Cardiac muscle cell (in vitro differentiated cells and primary cell): ENCODE measurements at regions not wholly inside any gene's neighbourhood (a gene's known extent, or its start where the extent isn't known, plus 50 kb on each side); places are given as distances from the start of the nearest gene placed in this dataset.
A peak's percentile ranks its signal among the peaks of the same experiment; 100 is the strongest.

Experiments used
- DNase-seq, 2 donors: peaks; one replicate each; pipeline versions ENCODE4 v3.0.0 to v3.0.0-alpha.2; 2010 to 2017; ENCODE audit warnings: low read depth in 1 of 2, low spot score in 1 of 2
- H3K27ac ChIP-seq: fragments of 200-600 bp; sonication (generic); 2 replicates; pipeline ENCODE4 v1.5.1; 2016
- H3K27me3 ChIP-seq: fragments of 200-600 bp; sonication (generic); 2 replicates; pipeline ENCODE4 v1.6.0; 2016; ENCODE audit warnings: control low read depth
- H3K36me3 ChIP-seq: fragments of 200-600 bp; sonication (generic); 2 replicates; pipeline ENCODE4 v1.5.1; 2016; ENCODE audit warnings: control low read depth
- H3K4me1 ChIP-seq: fragments of 200-600 bp; sonication (generic); 2 replicates; pipeline ENCODE4 v1.8.1; 2017; ENCODE audit warnings: low read depth, mild to moderate bottlenecking, mixed run types
- H3K4me3 ChIP-seq: fragments of 200-600 bp; sonication (generic); 2 replicates; pipeline ENCODE4 v1.5.1; 2016; ENCODE audit warnings: mild to moderate bottlenecking
- H3K9me3 ChIP-seq: fragments of 200-600 bp; sonication (generic); 2 replicates; pipeline ENCODE4 v1.5.1; 2017; ENCODE audit warnings: low read depth, mild to moderate bottlenecking, control low read depth
- TF ChIP-seq, protein P1 (sequence below): IDR thresholded peaks from 2 replicates; pipeline ENCODE4 v1.5.1; 2012; ENCODE audit warnings: low read depth, mild to moderate bottlenecking, low read length

DNA sequence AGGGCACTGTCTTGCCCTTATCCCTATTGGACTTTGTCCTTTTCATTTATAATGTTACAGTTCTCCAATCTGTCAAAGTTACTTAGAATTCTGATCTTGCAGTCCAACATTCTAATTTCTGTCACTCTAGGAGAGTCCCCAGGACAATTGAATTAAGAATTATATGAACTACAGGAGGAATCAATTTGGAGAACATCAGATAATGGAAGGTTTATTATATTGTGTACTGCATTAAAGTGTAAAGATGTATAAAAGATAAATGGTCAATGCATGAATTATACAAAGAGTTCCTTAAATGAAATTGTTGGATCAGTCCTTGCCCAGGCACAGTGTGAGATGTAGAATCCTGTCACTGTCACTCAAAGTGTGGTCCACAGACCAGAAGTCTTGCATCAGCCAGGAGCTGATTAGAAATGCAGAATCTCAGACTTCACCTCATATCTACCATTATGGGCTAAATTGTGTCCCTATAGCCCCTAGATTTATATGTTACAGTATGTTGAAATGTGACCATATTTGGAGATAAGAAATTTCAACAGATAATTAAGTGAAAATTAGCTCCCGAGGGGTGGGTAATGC is 145.5 kb downstream of the BTBD3 start:
- Histone ChIP-seq H3K27ac (no peak overlapping the region), H3K9me3 (no peaks in the 10 kb centered on the region), H3K4me3 (no peak overlapping the region), H3K4me1 (peaks cover 4% of the 10 kb centered on the region), H3K27me3 (no peaks in the 10 kb centered on the region), H3K36me3 (no peaks in the 10 kb centered on the region)
- TF ChIP-seq, protein P1, sequence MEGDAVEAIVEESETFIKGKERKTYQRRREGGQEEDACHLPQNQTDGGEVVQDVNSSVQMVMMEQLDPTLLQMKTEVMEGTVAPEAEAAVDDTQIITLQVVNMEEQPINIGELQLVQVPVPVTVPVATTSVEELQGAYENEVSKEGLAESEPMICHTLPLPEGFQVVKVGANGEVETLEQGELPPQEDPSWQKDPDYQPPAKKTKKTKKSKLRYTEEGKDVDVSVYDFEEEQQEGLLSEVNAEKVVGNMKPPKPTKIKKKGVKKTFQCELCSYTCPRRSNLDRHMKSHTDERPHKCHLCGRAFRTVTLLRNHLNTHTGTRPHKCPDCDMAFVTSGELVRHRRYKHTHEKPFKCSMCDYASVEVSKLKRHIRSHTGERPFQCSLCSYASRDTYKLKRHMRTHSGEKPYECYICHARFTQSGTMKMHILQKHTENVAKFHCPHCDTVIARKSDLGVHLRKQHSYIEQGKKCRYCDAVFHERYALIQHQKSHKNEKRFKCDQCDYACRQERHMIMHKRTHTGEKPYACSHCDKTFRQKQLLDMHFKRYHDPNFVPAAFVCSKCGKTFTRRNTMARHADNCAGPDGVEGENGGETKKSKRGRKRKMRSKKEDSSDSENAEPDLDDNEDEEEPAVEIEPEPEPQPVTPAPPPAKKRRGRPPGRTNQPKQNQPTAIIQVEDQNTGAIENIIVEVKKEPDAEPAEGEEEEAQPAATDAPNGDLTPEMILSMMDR = no peak
- no peak for DNase-seq

DNA sequence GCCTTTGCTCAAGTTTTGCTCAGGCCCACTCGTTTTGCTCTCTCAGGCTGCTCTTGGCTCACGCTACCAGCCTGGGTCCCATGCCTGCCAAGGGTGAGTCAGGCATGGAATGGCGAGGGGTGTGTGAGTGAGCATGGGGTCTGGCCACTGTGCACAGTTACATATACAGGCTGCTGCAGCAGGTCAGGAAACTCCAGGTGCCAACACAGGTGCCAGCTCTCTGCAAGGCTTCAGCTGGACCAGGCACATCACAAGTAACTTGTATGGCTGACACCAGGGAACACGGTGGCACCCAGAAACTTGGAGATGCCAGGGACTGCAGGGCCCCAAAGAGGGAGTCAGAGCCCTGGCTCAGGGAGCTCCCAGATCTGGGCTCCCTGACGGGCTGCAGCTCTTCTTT is 146.8 kb downstream of the BTBD3 start:
- no peak overlapping the region for H3K27ac ChIP-seq
- no peaks in the 10 kb centered on the region for H3K27me3 ChIP-seq
- TF ChIP-seq, protein P1 = no peak
- no peak overlapping the region for H3K4me3 ChIP-seq
- H3K9me3 ChIP-seq = no peaks in the 10 kb centered on the region
- no peaks in the 10 kb centered on the region for H3K36me3 ChIP-seq
- DNase-seq = no peak
- peaks cover 10% of the 10 kb centered on the region for H3K4me1 ChIP-seq

DNA sequence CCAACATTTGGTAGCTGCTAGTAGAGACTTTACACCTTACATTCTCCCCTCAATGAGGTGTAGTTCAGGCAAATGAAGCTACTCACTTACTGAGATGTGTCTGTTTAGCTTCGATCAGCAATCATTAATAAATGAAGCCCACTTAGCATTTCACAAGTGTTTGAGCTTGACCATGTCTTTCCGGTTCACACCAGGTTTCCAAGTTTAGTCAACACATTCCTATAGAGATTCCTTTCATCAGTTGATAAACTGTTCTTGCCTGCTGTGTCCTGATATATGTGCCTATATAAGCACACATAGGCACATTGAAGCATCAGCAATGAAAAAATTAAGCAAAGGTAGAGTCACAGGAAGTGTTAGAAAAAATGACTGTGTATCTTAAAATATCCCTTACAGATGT is 150.0 kb downstream of the BTBD3 start:
- Histone ChIP-seq H3K9me3 (no peaks in the 10 kb centered on the region), H3K4me1 (peaks cover 10% of the 10 kb centered on the region), H3K27me3 (no peaks in the 10 kb centered on the region), H3K4me3 (no peak overlapping the region), H3K36me3 (no peaks in the 10 kb centered on the region), H3K27ac (peak overlapping the region; percentile 65)
- DNase-seq = peak in 1 of 2 donors; percentile 63
- TF ChIP-seq, protein P1 = no peak

DNA sequence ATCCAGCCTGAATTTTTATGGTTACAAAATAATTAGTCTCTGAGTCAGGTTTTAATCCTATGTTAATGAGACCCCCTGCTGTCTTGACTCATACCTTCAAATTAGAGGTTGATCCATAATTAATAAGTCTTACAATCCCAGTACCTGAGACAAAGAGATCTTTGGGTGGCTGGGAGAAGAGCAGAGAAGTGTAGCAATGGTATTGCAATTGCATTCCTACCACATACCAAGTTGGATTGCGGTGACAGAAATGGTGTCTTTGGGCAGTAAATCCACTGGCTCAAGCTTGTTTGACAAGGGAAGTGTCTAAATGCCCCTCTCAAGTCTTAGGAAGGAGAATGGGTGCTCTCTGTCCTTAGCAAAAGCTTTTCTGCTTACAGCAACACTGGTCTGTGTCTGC is 150.4 kb downstream of the BTBD3 start:
- Histone ChIP-seq H3K4me1 (peaks cover 10% of the 10 kb centered on the region), H3K27ac (peak overlapping the region; percentile 65), H3K27me3 (no peaks in the 10 kb centered on the region), H3K9me3 (no peaks in the 10 kb centered on the region), H3K4me3 (no peak overlapping the region), H3K36me3 (no peaks in the 10 kb centered on the region)
- DNase-seq = peak in 1 of 2 donors; percentile 44
- TF ChIP-seq, protein P1 = no peak

DNA sequence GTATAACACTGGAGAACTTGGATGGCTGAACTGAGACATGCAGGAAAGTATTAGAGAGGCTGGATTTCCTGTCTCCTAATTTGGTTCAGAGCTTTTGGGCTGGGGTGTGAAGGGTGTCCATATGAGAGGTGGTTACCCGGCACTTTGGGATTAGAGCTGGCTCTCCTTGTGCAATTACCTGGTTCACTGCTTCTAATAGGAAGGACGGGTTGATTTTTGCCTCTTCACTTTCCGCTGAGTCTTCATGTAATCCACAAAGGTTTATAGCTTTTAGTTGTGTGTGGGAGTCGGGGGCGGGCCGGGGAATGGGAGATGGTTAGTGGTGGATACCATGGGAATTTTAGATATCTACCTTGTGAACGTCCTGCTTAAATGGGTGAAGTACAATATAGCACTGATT is 151.5 kb downstream of the BTBD3 start:
- DNase-seq = no peak
- Histone ChIP-seq H3K9me3 (no peaks in the 10 kb centered on the region), H3K4me1 (peaks cover 10% of the 10 kb centered on the region), H3K4me3 (no peak overlapping the region), H3K36me3 (no peaks in the 10 kb centered on the region), H3K27ac (no peak overlapping the region), H3K27me3 (no peaks in the 10 kb centered on the region)
- TF ChIP-seq, protein P1 = no peak
